ENCODE measurements at regions not wholly inside any gene's neighbourhood (a gene's known extent, or its start where the extent isn't known, plus 50 kb on each side); places are given as distances from the start of the nearest gene placed in this dataset.
"Not testable (repeated sequence)": the region's sequence is repeated elsewhere in the genome, so short reads cannot be mapped to it uniquely, and the experiment has no call there.

- DNase-seq = not testable (repeated sequence)
Observed at GRCh38 chr11:134840165-134840564, 428.1 kb upstream of the B3GAT1 start.

DNA sequence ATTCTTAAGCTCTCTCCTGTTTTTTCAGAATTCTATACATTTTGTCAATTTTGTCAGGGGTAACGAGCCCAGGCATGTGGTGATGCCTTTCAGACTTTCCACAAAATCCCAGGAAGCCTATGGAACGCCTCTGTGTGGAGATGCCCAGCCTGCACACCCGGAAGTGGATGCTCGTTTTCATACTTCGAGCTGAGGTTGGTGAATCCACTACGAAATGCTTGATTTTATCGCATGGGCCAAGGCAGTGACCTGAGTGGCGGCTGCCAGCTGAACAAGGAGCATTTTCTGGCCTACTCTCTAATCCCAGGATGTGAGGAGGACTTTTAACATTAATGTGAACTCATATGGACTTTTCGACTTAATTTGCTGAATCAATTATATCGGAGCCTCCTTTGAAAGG lies 426.7 kb upstream of the B3GAT1 start:
- no peak for DNase-seq

DNA sequence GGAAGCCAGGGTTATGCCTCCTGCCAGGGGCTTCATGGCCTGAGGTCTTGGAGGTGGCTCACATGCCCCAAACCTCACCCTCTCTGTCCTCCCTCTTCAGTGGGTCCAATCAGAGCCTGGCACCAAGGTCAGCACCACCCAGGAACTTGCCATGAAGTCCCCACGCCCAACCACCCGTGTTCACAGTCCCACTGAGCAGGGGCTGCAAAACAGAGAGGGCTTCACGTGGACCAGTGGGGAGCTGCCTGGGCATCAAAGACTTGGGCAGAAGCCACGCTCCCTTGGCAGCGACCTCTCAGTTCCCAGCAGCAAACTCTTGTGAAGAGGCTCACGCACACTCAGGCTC lies 425.8 kb upstream of the B3GAT1 start:
- no peak for DNase-seq

GRCh38 chr11:134837166-134837886 lies 425.3 kb upstream of the B3GAT1 start:
- DNase-seq = no peak

- no peak for DNase-seq
Observed at GRCh38 chr11:134836561-134836960, 424.5 kb upstream of the B3GAT1 start.

- DNase-seq = no peak
Observed at GRCh38 chr11:134835561-134835960, 423.5 kb upstream of the B3GAT1 start.

- DNase-seq = no peak
Observed at GRCh38 chr11:134830312-134830711, 418.3 kb upstream of the B3GAT1 start.

GRCh38 chr11:134823970-134824369 lies 411.9 kb upstream of the B3GAT1 start:
- DNase-seq = no peak

GRCh38 chr11:134822897-134823296 lies 410.9 kb upstream of the B3GAT1 start:
- no peak for DNase-seq

DNA sequence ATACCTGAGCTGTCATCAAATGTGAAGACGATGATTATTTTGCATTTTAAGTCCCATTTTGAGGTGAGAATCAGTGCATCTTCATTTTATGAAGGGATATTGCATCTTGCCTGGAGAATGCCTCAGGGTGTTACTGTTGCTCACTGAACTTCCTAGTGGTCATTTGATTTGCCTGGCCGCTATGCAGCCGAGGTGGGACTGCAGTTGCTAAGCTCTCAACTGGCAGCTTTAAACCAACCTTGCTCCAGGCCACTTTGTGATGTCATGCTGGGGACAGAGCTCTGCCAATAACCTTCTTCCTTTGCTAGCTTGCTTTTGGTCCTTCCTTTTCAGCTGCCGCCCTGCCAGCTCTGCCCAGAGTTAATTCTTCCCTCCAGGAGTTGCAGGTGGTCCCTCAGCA lies 409.4 kb upstream of the B3GAT1 start:
- no peak for DNase-seq

GRCh38 chr11:134819041-134819440 lies 407.0 kb upstream of the B3GAT1 start:
- no peak for DNase-seq

GRCh38 chr11:134818516-134818915 lies 406.5 kb upstream of the B3GAT1 start:
- no peak for DNase-seq

DNA sequence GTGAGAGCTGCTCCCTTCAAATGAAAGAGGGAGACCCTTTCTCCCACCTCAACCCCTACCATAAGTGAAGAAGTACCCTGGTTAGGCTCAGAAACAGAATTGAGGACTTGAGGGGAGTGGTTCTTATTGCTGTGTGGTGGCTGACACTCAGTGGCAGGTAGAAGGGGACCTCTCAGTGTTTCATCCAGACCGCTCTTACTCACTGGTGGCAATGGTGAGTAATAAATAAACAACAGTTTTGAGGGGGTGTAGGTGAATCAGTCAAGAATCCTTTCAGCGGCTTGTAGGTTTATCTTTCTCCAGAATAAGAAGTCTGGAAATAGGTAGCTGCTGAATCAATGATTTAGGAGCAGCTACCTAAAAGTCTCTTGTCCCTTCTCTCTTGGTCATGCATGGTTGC lies 403.4 kb upstream of the B3GAT1 start:
- DNase-seq = no peak

DNA sequence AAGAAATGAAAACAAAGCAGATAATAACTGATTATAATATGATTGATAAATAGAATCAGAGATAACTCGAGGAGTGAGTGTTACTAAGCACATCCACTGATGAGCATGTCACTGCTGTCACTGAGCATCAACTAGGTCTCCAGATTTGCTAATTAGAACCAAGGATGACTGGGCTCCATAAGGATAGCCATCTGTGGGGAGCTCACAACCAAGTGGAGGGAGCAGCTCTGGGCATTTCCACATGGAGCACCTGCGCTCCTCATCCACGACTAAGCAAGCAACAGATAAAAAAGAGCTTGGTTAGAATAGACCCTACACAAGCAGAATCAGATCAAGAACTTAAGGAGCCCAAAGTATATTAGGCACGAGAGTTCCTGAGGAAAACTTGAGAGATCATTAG lies 396.0 kb upstream of the B3GAT1 start:
- DNase-seq = no peak

DNA sequence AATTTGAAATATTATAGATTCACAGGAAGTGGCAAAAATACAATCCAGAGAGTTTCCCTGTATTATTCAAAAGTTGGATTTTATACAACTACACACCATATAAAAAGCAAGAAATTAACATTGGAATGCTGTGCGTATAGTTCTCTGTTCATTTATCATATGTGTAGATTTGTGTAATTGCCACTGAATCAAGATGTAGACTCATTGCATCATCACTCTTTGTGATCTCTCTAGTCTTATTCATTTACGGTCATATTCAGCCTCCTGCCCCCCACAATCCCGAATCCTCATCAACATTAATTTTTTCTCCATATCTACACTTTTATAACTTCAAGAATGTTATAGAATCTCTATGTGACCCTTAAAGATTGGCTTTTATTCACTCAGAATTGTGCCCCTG lies 390.6 kb upstream of the B3GAT1 start:
- no peak for DNase-seq

DNA sequence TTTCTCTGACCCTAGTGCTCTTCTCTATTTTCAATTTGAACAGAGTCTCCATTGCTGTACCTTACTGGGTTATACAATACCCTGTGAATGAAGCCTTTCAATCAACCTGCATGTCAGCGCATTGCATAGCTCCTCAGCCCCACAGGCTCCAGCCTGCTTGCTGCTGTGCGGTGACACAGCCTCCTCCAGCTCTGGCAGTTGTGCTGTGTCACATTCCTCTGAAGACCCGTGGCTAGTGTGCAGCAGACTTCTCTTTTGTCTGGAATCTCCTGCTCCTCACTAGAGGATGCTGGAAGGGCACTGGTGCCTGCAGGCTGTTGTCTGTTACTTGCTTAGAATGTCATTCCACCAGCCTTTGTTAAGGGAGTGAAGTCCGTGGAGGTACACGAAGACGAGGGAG lies 390.1 kb upstream of the B3GAT1 start:
- no peak for DNase-seq

DNA sequence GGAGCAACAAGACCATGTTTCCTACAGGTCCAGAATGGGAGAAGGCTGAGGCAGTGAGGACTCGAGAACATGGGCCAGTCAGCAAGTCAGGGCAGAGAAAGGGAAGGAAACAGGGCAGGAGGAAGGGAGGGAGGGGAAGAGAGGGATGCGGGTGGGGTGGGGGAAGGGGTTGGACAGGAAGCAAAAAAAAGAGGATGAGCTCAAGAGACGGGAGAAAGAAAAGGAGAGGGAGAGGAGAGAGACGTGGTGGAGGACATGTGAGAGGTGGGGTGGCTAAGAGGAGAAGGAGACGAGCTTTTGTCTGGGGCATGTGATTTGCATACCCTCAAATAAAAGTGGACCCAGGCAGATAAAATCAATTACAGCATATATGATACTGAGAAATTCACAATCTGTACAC lies 389.5 kb upstream of the B3GAT1 start:
- DNase-seq = no peak

GRCh38 chr11:134800826-134801225 lies 388.8 kb upstream of the B3GAT1 start:
- DNase-seq = no peak

DNA sequence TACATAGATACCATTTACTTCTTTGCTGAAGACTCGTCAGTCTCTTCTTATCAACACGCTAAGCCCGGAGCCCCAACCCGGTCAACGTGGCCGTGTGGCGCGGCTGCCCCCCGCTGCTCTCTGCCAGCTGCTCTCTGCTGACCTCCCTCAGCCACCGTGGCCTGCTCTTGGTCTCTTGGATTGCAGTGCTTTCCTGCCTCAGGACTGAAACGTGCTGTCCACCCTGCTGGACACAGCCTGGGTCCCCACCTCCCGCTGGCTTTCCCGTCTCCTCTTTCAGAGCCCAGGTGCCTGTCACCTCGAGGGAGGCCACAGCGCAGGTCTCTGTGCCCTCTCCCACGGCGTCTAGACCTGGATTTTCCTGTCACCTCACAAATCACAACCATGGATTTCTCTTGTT lies 388.1 kb upstream of the B3GAT1 start:
- DNase-seq = no peak

- no peak for DNase-seq
Observed at GRCh38 chr11:134799386-134799785, 387.3 kb upstream of the B3GAT1 start.

- no peak for DNase-seq
Observed at GRCh38 chr11:134797411-134798089, 385.5 kb upstream of the B3GAT1 start.

- no peak for DNase-seq
Observed at GRCh38 chr11:134795017-134795416, 383.0 kb upstream of the B3GAT1 start.

DNA sequence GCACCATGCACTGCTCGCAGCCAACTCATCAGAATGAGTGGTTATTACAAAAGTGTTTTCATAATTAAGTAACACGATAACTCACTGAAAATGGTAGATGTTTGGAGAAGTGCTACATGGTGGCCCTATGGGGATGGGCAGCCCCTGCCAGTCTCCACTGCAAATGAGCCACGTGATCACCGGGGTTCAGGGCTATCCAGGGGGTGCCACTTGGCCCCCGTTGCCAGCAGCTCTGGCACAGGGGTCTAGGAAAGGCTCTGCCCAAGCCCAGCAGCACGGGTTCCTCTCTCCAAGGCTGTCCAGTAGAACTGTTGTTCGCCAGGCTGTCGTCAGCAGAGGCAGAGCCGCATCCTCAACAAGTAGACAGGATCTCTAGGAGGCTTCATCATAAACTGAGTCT lies 382.1 kb upstream of the B3GAT1 start:
- no peak for DNase-seq

DNA sequence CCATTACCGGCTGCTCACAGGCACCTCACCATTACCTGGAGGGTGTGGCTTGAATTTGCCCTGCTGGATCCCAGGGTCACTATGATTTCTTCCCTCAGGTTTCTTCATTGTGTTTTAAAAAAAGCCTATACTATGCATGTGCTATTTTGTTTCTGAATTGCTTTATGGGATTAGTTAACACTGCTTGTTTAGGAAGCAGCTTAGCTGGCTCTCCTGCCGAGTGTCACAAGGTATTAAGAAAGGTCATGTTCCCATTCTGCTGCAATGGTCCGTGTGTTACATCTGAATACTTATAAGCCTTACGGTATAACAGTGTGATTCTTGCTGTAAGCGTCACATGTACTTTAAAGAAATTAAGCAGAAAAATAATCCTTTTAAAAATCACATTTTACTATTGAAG lies 380.6 kb upstream of the B3GAT1 start:
- DNase-seq = no peak

DNA sequence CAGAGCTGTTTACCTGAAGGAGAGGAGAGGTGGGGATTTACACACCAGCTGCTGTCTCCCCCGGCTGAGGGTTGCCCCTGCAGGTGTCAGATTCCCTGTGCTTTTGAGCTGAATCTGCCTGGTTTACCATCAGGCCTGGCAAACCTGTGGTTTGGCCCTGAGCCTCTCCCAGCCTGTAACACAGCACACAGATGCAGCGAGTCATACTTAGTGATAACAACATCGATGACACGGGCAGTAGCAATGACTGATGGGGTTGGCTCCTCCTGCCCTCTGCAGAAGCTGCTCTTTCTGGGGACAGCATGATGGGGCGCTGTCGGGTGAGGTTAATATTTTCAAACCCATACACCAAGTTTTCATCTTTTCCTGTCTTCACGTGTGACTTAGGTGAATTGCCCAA lies 380.0 kb upstream of the B3GAT1 start:
- no peak for DNase-seq
